H9 (cell line): ENCODE measurements at regions not wholly inside any gene's neighbourhood (a gene's known extent, or its start where the extent isn't known, plus 50 kb on each side); places are given as distances from the start of the nearest gene placed in this dataset.

ENCODE experiments used
- DNase-seq: peaks from one replicate; pipeline ENCODE4 v3.0.0-alpha.2; 2017
- H2AFZ ChIP-seq: one replicate; pipeline ENCODE4 v1.6.1; 2013; ENCODE audit warnings: mild to moderate bottlenecking, low read length, control low read depth, moderate library complexity
- H2AK5ac ChIP-seq: 2 replicates; pipeline ENCODE4 v1.6.1; 2013; ENCODE audit warnings: low read length, control low read depth, mixed read lengths; ENCODE audit not compliant: insufficient read length
- H2BK120ac ChIP-seq: one replicate; pipeline ENCODE4 v1.6.1; 2013; ENCODE audit warnings: low read depth, mild to moderate bottlenecking, low read length, control low read depth, inconsistent platforms; ENCODE audit not compliant: poor library complexity, severe bottlenecking
- H2BK12ac ChIP-seq: 2 replicates; pipeline ENCODE4 v1.6.1; 2013; ENCODE audit warnings: low read length, control low read depth, mixed read lengths, low read depth; ENCODE audit not compliant: insufficient read length
- H2BK15ac ChIP-seq: 2 replicates; pipeline ENCODE4 v1.6.1; 2013; ENCODE audit warnings: low read depth, low read length, control low read depth
- H2BK20ac ChIP-seq: one replicate; pipeline ENCODE4 v1.6.1; 2013; ENCODE audit warnings: low read depth, mild to moderate bottlenecking, low read length, control low read depth, inconsistent platforms; ENCODE audit not compliant: poor library complexity, severe bottlenecking
- H2BK5ac ChIP-seq: 2 replicates; pipeline ENCODE4 v1.6.1; 2013; ENCODE audit warnings: low read length, control low read depth, mixed read lengths; ENCODE audit not compliant: insufficient read length
- H3K14ac ChIP-seq: 2 replicates; pipeline ENCODE4 v1.6.1; 2013; ENCODE audit warnings: low read length, control low read depth; ENCODE audit not compliant: insufficient read depth
- H3K18ac ChIP-seq: 2 replicates; pipeline ENCODE4 v1.6.1; 2013; ENCODE audit warnings: low read depth, mild to moderate bottlenecking, mixed read lengths, low read length, control low read depth; ENCODE audit not compliant: insufficient read length
- H3K23ac ChIP-seq: 2 replicates; pipeline ENCODE4 v1.6.1; 2013; ENCODE audit warnings: low read length, control low read depth, mixed read lengths, low read depth; ENCODE audit not compliant: insufficient read length
- H3K23me2 ChIP-seq: 2 replicates; pipeline ENCODE4 v1.6.1; 2013; ENCODE audit warnings: low read depth, mild to moderate bottlenecking, mixed read lengths, low read length, control low read depth; ENCODE audit not compliant: insufficient read length, poor library complexity, severe bottlenecking
- H3K27ac ChIP-seq: 2 replicates; pipeline ENCODE4 v1.5.1; 2013; ENCODE audit warnings: low read length, control low read depth, mixed read lengths, low read depth; ENCODE audit not compliant: insufficient read length
- H3K27me3 ChIP-seq: 2 replicates; pipeline ENCODE4 v1.6.1; 2013; ENCODE audit warnings: low read length, control low read depth, inconsistent platforms; ENCODE audit not compliant: insufficient read depth
- H3K4ac ChIP-seq: 2 replicates; pipeline ENCODE4 v1.6.1; 2013; ENCODE audit warnings: low read depth, mild to moderate bottlenecking, control low read depth, inconsistent platforms, low read length, moderate library complexity
- H3K4me1 ChIP-seq: 2 replicates; pipeline ENCODE4 v1.6.1; 2013; ENCODE audit warnings: low read length, control low read depth, inconsistent platforms; ENCODE audit not compliant: insufficient read depth
- H3K4me2 ChIP-seq: 2 replicates; pipeline ENCODE4 v1.6.1; 2013; ENCODE audit warnings: low read length, control low read depth, mixed read lengths; ENCODE audit not compliant: insufficient read length, insufficient read depth
- H3K56ac ChIP-seq: 2 replicates; pipeline ENCODE4 v1.6.1; 2013; ENCODE audit warnings: low read depth, mild to moderate bottlenecking, mixed read lengths, low read length, control low read depth; ENCODE audit not compliant: insufficient read length
- H3K79me1 ChIP-seq: 2 replicates; pipeline ENCODE4 v1.6.1; 2013; ENCODE audit warnings: low read depth, mild to moderate bottlenecking, moderate library complexity, low read length, control low read depth, inconsistent platforms; ENCODE audit not compliant: insufficient read depth, poor library complexity, severe bottlenecking
- H3K79me2 ChIP-seq: 2 replicates; pipeline ENCODE4 v1.6.1; 2013; ENCODE audit warnings: low read length, control low read depth, inconsistent platforms; ENCODE audit not compliant: insufficient read depth
- H3K9ac ChIP-seq: 2 replicates; pipeline ENCODE4 v1.6.1; 2013; ENCODE audit warnings: low read length, control low read depth, mixed read lengths; ENCODE audit not compliant: insufficient read length; ENCODE audit errors: extremely low read depth
- H3K9me3 ChIP-seq: one replicate; pipeline ENCODE4 v1.6.1; 2013; ENCODE audit warnings: low read depth, low read length, inconsistent platforms; ENCODE audit not compliant: control insufficient read depth
- H3T11ph ChIP-seq: one replicate; pipeline ENCODE4 v1.6.1; 2013; ENCODE audit warnings: mild to moderate bottlenecking, low read length, control low read depth, inconsistent platforms
- H4K20me1 ChIP-seq: one replicate; pipeline ENCODE4 v1.6.1; 2013; ENCODE audit not compliant: control insufficient read depth, insufficient read length, insufficient read depth
- H4K5ac ChIP-seq: 2 replicates; pipeline ENCODE4 v1.6.1; 2013; ENCODE audit warnings: low read depth, mild to moderate bottlenecking, mixed read lengths, low read length, control low read depth; ENCODE audit not compliant: insufficient read length
- H4K8ac ChIP-seq: replicated peaks from 2 replicates; pipeline ENCODE4 v1.6.1; 2013; ENCODE audit warnings: low read length, control low read depth, mixed read lengths, low read depth; ENCODE audit not compliant: insufficient read length
- H4K91ac ChIP-seq: 2 replicates; pipeline ENCODE4 v1.6.1; 2013; ENCODE audit warnings: low read depth, mild to moderate bottlenecking, moderate library complexity, mixed read lengths, low read length, control low read depth; ENCODE audit not compliant: insufficient read length
- H3K27ac Mint-ChIP-seq, 3 experiments: 2 replicates in 2 of 3; 3 replicates in 1 of 3; pipeline ENCODE4 v1.8.0; 2020 to 2021; ENCODE audit warnings: mixed read lengths in 3 of 3, mild to moderate bottlenecking in 1 of 3, moderate library complexity in 1 of 3
- H3K27me3 Mint-ChIP-seq: 2 replicates; pipeline ENCODE4 v1.8.0; 2021; ENCODE audit warnings: low read depth, mild to moderate bottlenecking, moderate library complexity, mixed read lengths
- H3K36me3 Mint-ChIP-seq, 3 experiments: 2 replicates in 2 of 3; 3 replicates in 1 of 3; pipeline ENCODE4 v1.8.0; 2020 to 2021; ENCODE audit warnings: low read depth in 3 of 3, mixed read lengths in 3 of 3; ENCODE audit not compliant: insufficient read depth in 1 of 3
- H3K4me1 Mint-ChIP-seq, 2 experiments: 2 replicates each; pipeline ENCODE4 v1.8.0; 2020; ENCODE audit warnings: mixed read lengths in 2 of 2
- H3K4me3 Mint-ChIP-seq, 2 experiments: 2 replicates in 1 of 2; 3 replicates in 1 of 2; pipeline ENCODE4 v1.8.0; 2020 to 2021; ENCODE audit warnings: mild to moderate bottlenecking in 2 of 2, mixed read lengths in 2 of 2, moderate library complexity in 1 of 2
- H3K9me3 Mint-ChIP-seq, 2 experiments: 2 replicates in 1 of 2; 3 replicates in 1 of 2; pipeline ENCODE4 v1.8.0; 2020; ENCODE audit warnings: mild to moderate bottlenecking in 2 of 2, mixed read lengths in 2 of 2, moderate library complexity in 1 of 2
- WGBS: extraction: QIAGEN DNeasy Blood & Tissue Kit; methylation state at CpG from one replicate; pipeline ENCODE4 v1.1.7; 2013; ENCODE audit warnings: missing lambda C conversion rate, low lambda C conversion rate, mixed read lengths; ENCODE audit not compliant: insufficient read length; ENCODE audit errors: extremely low coverage; 5-methylcytosine and 5-hydroxymethylcytosine counted together
- TF ChIP-seq, protein P1 (sequence below): fragments of 200-600 bp; sonication (generic); conservative IDR thresholded peaks from 3 replicates; pipeline ENCODE4 v1.8.0; 2021; ENCODE audit warnings: antibody characterized with exemption, mild to moderate bottlenecking

DNA sequence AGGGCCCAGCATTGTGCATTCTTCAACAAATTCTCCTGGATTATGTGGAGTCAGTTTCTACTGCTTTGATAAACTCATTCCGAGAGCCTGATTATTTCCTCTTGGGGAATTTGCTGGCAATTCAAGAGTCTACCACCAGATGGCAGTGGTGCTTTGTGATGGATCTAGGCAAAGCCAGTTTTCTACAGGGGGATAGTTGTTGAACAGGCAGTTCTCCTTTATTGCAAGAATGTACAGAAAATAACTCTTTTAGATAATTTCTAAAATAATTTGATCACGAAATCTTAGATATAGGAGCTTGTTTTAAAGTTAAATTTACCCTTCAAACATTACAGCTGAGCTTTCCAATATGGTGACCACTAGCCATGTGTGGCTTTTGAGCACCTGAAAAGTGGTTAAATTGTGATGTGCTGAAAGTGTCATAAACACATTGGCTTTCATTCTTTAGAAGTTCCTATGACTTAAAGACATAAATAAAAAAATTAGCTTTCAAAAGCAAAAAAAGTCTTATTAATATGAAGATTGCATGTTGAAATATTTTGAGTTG, 66.7 kb upstream of the HAAO start:
- TF ChIP-seq, protein P1, sequence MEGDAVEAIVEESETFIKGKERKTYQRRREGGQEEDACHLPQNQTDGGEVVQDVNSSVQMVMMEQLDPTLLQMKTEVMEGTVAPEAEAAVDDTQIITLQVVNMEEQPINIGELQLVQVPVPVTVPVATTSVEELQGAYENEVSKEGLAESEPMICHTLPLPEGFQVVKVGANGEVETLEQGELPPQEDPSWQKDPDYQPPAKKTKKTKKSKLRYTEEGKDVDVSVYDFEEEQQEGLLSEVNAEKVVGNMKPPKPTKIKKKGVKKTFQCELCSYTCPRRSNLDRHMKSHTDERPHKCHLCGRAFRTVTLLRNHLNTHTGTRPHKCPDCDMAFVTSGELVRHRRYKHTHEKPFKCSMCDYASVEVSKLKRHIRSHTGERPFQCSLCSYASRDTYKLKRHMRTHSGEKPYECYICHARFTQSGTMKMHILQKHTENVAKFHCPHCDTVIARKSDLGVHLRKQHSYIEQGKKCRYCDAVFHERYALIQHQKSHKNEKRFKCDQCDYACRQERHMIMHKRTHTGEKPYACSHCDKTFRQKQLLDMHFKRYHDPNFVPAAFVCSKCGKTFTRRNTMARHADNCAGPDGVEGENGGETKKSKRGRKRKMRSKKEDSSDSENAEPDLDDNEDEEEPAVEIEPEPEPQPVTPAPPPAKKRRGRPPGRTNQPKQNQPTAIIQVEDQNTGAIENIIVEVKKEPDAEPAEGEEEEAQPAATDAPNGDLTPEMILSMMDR, result peak; percentile 96
- Histone ChIP-seq H2BK120ac (no peak overlapping the region), H3K4me2 (no peak overlapping the region), H4K20me1 (no peaks in the 10 kb centered on the region), H3K14ac (no peak overlapping the region), H3K9ac (no peak overlapping the region), H3K23ac (no peak overlapping the region), H2BK20ac (no peak overlapping the region), H3K27me3 (no peaks in the 10 kb centered on the region), H2BK12ac (no peak overlapping the region), H2AK5ac (no peak overlapping the region), H3K4me1 (no peaks in the 10 kb centered on the region), H3K18ac (no peak overlapping the region), H4K91ac (no peak overlapping the region), H3K79me1 (no peaks in the 10 kb centered on the region), H2BK15ac (no peak overlapping the region), H3K56ac (no peak overlapping the region), H3K27ac (no peak overlapping the region), H4K8ac (no peak overlapping the region), H3K23me2 (no peaks in the 10 kb centered on the region), H3K9me3 (no peaks in the 10 kb centered on the region), H4K5ac (no peak overlapping the region), H3K4ac (no peak overlapping the region), H3K79me2 (no peaks in the 10 kb centered on the region), H2BK5ac (no peak overlapping the region), H2AFZ (no peak overlapping the region), H3T11ph (no peak overlapping the region)
- H3K4me3 Mint-ChIP-seq, result no peak overlapping the region
- no CpG with 5 or more reads among the region's 2 CpGs for WGBS
- H3K27me3 Mint-ChIP-seq, result no peaks in the 10 kb centered on the region; the same call in 1 of the 2 replicates
- H3K4me1 Mint-ChIP-seq, result peaks cover 3 to 18% of the 10 kb centered on the region in 2 experiments
- peak; percentile 60 for DNase-seq
- no peaks in the 10 kb centered on the region for H3K9me3 Mint-ChIP-seq
- H3K36me3 Mint-ChIP-seq, result no peaks in the 10 kb centered on the region
- no peak overlapping the region for H3K27ac Mint-ChIP-seq
